ENCODE measurements at regions not wholly inside any gene's neighbourhood (a gene's known extent, or its start where the extent isn't known, plus 50 kb on each side); places are given as distances from the start of the nearest gene placed in this dataset.

- no peak for TF ChIP-seq POLR2AphosphoS5 (IDR thresholded peaks at IDR 0.05; ENCODE audit: low read depth)
- no peak for TF ChIP-seq CTCF (IDR thresholded peaks at IDR 0.05; ENCODE audit: insufficient read depth, low read length)
- TF ChIP-seq, protein P1, sequence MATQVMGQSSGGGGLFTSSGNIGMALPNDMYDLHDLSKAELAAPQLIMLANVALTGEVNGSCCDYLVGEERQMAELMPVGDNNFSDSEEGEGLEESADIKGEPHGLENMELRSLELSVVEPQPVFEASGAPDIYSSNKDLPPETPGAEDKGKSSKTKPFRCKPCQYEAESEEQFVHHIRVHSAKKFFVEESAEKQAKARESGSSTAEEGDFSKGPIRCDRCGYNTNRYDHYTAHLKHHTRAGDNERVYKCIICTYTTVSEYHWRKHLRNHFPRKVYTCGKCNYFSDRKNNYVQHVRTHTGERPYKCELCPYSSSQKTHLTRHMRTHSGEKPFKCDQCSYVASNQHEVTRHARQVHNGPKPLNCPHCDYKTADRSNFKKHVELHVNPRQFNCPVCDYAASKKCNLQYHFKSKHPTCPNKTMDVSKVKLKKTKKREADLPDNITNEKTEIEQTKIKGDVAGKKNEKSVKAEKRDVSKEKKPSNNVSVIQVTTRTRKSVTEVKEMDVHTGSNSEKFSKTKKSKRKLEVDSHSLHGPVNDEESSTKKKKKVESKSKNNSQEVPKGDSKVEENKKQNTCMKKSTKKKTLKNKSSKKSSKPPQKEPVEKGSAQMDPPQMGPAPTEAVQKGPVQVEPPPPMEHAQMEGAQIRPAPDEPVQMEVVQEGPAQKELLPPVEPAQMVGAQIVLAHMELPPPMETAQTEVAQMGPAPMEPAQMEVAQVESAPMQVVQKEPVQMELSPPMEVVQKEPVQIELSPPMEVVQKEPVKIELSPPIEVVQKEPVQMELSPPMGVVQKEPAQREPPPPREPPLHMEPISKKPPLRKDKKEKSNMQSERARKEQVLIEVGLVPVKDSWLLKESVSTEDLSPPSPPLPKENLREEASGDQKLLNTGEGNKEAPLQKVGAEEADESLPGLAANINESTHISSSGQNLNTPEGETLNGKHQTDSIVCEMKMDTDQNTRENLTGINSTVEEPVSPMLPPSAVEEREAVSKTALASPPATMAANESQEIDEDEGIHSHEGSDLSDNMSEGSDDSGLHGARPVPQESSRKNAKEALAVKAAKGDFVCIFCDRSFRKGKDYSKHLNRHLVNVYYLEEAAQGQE (IDR thresholded peaks at IDR 0.05; ENCODE audit: insufficient replicate concordance, low read depth): no peak
These were observed 634.2 kb downstream of the SLC16A7 start for GRCh38 chr12:60230056-60230455.
